ENCODE measurements at regions not wholly inside any gene's neighbourhood (a gene's known extent, or its start where the extent isn't known, plus 50 kb on each side); places are given as distances from the start of the nearest gene placed in this dataset.
"Not testable (repeated sequence)": the region's sequence is repeated elsewhere in the genome, so short reads cannot be mapped to it uniquely, and the experiment has no call there.

DNA sequence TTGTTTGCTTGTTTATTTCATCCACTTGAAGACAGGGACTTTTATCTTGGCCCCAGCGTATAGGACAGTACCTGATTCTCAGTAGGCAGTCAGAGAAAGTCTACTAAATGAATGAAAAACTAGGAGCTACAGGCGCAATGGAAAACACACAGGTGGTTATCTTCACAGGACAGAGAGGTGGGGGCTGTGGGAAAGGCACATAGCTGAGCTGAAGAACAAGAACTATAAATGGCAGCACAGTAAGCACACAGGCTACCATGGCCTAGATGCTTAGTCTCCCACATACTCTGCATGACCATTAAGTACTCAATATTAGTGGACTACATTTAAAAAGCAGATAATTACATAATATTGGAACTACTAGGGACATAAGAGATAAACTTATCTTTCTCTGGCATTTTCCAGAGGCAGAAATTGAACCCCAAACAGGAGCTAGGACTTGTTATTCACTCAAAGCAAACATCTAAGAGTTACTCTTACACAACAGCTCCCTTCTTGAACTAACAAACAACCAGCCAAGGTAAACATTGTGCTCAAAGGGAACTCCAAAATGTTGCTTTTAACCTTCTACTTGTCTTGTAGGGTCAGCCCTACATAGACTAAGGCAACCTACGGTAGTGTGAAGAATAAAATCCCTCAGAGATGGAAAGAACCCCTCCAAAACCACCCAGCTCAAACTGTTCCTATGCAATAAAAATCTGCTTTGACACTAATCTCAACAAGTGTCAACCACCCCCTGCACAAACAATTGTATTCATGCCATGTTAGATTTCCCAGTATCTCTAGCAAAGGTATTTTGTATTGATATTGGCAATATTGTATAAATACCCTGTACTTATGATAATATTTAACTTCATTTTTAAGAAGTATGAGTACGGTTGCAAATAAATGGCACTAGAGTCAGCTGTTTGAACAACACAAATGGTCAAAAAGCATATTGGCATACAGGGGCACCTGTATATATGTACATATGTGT is 593.6 kb downstream of the KLHL13 start:
- DNase-seq, result no peak
- intact Hi-C loops (cut with DNase I), result no loop called here
- no peak for ATAC-seq

DNA sequence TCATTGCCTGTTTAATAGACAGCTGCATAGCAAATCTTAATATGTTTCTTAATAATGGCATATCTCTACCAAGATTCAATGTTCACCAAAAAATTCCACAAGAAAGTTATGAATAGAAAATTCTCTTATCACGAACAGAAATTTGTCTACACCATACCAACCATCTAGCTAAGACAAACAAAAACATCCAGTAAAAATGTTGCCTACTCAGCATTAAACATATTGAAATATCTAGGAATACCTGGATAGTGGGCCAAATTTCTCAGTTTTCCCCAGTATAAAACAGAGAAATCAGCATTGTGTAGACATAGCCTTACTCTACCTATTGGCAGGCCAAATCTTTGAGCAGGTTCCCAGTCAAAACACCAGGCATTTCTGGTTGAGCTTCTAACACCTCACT is 598.6 kb downstream of the KLHL13 start:
- DNase-seq, result no peak
- intact Hi-C loops (cut with DNase I), result no loop called here
- no peak for ATAC-seq

DNA sequence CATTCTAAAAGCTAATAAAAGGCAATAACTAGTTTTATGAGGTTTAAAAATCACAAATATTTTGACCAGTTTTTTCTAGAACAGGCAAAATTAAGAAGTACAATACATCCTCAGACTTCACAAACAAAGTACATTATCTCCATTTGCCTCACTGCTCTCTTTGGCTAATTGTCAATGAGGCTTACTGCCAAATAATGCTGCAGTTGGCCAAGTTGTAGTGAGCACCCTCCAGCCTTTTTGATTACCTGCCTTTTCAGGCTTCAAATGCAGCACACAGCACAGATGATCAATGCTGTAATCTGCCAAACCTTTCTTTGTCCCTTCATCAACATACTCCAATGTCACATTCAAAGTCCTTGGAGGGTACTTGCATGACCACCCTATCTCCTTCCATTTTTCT is 605.2 kb downstream of the KLHL13 start:
- intact Hi-C loops (cut with DNase I), result no loop called here
- ATAC-seq (no peak), DNase-seq (no peak)

DNA sequence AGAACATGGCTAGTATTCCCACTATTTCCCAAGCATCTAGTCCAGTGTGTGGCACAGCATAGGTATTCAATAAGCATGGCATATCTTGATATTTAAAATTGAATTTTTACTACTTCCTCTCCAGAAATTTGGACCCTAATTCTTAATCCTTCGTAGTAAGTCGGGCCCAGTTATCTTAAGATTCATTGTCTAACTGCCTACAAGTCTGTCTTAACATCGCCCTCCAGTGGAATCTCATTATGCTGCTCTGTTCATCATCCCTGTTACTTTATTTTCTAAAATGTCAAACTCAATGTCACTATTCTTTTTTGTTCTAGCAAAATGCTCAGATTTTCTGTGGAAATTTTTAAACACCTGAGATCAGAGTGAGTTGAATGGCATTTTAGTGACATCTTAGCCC is 606.2 kb downstream of the KLHL13 start:
- intact Hi-C loops (cut with DNase I), result no loop called here
- ATAC-seq (no peak), DNase-seq (no peak)

DNA sequence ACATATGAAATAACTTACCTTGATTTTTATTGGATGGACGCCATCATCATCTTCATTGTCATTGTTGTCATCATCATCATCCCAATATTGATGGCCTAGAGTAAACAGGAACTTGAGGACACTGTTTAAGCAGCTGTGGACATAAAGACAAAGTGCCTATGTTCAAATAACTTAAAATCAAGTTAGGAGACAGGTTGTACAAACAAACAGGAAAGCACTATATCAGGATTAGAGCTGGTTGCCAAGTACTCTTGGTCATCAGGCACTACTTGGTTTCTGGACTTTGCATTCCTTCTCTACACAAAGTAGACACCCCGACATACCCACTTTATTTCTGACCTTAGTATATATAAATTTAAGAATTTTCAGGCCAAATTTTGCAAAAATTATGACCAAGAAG is 608.6 kb downstream of the KLHL13 start:
- intact Hi-C loops (cut with DNase I), result no loop called here
- no peak for ATAC-seq

DNA sequence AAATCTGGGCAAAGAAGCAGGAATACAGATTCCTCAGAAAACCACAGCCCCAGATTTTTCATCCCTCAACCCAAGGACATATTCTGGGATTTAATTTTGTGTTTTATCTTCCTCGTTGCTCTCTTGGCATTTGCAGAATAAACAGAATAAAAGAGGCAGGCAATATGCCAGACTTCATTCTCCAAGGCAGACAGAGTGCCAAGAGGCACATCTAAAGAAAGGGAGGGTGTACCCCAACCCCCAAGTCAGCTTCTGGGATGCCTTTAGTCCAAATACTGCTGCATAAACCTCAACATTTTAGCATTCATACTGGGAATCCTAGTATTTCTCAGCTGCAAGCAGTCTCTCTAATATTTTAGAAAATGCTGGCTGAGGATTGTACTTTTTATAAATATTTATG is 629.2 kb downstream of the KLHL13 start:
- ATAC-seq (no peak), DNase-seq (no peak)
- intact Hi-C loops (cut with DNase I), result no loop called here

More for the DNA sequence above, 608.6 kb downstream of the KLHL13 start:
- no peak for DNase-seq

DNA sequence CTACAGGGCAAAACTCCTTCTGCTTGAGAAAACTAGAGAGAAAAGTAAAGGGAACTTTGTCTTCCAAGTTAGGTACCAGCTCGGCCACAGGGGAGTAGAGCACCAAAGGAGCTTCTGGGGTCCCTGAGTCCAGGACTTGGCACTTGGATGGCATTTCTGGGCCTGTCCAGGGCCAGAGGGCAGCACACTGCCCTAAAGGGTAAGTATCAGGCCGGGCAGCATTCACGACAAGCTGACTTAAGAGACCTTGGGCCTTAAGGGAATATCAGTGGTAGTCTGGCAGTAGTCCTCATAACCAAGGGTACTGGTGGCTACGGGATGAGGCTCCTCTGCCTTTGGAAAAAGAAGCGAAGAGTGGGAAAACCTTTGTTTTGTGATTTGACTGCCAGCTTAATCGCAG is 632.7 kb downstream of the KLHL13 start:
- intact Hi-C loops (cut with DNase I), result no loop called here
- ATAC-seq (no peak), DNase-seq (no peak)

DNA sequence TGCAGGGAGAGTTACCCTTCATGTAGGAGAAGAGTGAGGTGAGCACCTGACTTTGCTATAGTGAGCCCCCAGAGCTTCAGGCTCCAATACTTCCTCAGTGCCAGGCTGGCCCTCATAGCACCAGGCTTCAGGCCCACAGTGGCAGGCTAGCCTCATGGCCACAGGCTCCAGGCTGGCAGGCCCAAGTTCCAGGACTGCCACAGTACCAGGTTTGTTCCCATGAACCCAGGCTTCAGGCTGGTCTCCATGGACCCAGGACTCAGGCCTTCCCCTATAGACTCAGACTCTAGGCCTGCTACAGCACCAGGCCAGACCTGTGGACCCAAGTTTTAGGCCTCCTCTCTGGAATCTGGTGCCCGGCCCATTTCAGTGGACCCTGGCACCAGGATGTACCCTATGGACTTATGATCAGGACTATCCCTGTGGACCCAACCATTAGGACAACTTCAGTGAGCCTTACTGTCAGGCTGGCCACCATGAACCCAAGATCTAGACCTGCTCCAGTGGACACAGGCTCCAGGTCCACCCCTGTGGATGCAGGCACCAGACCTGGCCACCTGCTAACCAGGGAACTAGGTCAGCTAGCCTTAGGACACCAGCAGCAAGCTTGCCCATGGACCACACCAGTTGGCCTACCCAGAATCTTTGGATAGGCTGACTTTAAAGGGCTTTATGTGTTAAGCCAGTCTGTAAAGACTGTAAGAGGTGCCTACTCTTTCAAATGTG is 658.2 kb downstream of the KLHL13 start:
- no peak for DNase-seq
- intact Hi-C loops (cut with DNase I), result no loop called here
- ATAC-seq, result no peak

DNA sequence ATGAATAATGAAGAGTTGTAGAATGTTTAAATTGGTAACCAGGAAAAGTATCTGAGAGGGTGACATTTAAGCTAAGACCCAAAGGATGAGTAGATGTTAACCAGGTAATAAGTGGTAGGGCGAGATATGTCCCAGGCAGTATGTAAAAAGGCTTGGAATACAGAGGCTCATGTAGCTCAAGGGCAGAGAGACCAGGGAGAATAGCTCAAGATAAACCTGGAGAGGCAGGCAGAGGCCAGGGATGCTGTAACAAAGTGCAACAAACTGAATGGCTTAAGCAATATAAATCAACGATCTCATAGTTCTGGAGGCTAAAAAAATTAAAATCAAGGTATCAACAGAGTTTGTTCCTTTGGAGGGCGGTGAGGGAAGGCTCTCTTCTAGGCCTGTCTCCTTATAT is 660.8 kb downstream of the KLHL13 start:
- DNase-seq (no peak), ATAC-seq (no peak)
- intact Hi-C loops (cut with DNase I), result no loop called here

DNA sequence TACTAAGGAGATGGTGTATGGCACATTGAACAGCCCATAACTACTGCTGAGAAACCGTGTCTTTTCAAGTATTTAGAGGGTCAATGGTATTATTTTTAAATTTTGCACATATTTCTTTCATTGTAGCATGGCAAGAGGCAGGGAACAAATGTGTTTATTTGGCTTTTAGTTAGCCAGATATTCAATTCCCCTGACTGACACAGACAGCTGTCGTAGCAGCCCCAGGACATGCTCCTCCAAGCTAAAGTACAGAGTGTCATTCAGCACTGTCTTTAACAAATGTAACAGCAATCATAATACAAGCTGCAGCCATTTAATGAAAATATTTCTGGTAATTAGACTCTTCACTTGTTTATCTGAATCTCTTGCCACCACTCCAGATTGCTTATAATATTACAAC is 687.1 kb downstream of the KLHL13 start:
- intact Hi-C loops (cut with DNase I), result no loop called here
- DNase-seq (no peak), ATAC-seq (no peak)

DNA sequence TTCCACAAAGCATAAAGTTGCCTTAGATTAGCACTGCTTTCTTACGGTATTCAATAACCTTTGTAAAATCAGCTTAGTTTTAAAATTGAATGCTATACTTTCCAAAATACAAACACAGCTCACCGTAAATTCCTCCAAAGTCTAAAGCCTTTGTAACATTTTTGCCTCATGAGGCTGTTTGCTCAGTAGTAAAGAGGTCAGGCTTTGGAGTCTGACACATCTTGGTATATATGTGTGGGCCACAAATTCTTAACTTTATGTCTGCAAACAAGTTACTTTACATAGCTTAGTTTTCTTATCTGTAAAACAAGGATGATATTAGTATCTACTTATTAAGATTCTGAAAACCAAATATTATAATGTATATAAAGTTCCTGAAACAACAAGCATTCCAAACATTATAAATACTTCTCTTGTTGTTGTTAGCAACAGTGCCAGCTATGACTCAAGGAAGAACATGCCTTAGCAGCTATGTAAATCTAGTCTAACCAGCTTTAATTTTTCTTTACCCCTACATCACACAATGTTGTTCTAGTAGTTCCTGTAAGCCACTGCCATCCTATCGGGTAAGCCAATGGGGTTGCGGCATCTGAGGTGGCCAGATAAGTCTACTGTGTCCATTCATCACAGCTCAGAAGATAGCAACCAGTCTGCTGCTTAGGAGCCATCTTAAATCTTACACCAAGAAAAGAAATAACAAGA is 709.0 kb downstream of the KLHL13 start:
- DNase-seq (no peak), ATAC-seq (no peak)
- intact Hi-C loops (cut with DNase I), result no loop called here

DNA sequence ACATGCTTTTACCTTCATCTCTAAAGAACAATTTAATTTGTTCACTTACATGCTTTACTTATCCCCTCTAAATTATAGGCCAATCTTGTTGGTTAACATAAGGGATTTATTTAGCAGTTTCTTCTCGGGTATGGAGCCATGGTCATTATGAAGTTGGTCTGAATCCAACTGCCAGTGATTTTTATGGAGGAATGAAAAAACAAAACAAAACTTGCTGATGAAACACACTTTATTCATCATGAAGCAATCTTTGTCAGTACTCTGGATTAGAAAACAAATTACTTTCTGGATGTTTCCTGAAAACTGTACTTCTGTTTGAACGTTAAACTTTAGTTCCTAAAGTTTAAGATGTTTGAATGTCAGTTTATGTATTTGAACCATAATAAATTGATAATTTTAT is 715.8 kb downstream of the KLHL13 start:
- DNase-seq (no peak), ATAC-seq (no peak)
- intact Hi-C loops (cut with DNase I), result no loop called here

DNA sequence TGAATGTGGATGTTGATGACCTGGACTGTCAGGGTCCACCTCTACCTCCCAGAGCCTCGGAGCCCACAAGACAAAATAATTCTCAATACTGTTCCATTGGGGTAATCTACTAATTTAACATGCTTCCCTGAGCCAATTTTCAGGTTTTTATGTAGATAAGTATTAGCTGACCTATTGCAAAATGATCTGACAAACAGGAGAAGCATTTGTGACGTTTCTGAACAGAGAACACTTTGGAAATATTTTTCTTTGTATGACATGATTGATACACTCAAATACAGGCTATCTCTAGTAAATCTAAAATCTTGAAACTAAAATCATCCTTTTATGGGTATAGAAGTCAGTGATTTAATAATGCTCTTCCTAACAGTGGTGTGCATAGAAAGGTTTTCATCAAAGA is 716.6 kb downstream of the KLHL13 start:
- ATAC-seq (no peak), DNase-seq (no peak)
- intact Hi-C loops (cut with DNase I), result no loop called here

DNA sequence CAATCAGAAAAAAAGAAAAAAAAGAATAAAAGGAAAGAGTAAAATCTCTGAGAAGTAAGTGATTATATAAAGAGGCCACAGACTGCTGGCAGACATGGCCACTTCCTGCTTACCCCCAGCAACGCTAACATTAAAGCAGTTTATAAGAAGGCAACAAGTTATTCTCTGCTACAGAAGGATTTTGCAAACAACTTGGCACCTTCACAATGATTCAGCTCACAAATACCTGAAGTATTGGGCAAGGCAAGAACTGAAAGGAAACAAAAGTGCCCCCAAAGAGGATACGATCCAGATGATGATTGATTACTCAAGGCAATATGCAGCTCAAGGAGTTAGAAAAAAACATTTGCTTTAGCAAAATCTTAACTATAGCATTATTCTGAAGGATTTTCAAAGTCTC is 718.8 kb downstream of the KLHL13 start:
- DNase-seq, result no peak
- ATAC-seq, result no peak
- intact Hi-C loops (cut with DNase I), result no loop called here

DNA sequence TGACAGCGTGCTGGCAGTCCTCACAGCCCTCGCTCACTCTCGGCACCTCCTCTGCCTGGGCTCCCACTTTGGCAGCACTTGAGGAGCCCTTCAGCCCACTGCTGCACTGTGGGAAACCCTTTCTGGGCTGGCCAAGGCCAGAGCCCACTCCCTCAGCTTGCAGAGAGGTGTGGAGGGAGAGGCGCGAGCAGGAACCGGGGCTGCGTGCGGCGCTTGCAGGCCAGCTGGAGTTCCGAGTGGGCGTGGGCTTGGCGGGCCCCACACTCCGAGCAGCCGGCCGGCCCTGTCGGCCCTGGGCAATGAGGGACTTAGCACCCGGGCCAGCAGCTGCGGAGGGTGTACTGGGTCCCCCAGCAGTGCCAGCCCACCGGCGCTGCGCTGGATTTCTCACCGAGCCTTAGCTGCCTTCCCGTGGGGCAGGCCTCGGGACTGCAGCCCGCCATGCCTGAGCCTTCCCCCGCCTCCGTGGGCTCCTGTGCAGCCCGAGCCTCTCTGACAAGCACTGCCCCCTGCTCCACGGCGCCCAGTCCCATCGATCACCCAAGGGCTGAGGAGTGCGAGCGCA is 722.0 kb downstream of the KLHL13 start:
- intact Hi-C loops (cut with DNase I); DNase-seq; ATAC-seq: not testable (repeated sequence)

DNA sequence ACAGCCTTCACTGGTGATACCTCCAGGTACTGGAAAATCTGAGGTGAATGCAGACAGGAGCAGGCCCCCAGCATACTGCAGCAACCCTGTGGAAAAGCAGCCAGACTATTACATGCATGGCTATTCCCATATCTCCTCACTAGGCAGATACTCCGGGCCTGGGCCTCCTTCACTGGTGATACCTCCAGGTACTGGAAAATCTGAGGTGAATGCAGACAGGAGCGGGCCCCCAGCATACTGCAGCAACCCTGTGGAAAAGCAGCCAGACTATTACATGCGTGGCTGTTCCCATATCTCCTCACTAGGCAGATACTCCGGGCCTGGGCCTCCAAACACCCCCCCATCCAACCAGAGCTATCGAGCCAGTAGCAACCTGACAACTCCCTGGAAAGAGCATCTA is 724.2 kb downstream of the KLHL13 start:
- ATAC-seq; intact Hi-C loops (cut with DNase I); DNase-seq: not testable (repeated sequence)

DNA sequence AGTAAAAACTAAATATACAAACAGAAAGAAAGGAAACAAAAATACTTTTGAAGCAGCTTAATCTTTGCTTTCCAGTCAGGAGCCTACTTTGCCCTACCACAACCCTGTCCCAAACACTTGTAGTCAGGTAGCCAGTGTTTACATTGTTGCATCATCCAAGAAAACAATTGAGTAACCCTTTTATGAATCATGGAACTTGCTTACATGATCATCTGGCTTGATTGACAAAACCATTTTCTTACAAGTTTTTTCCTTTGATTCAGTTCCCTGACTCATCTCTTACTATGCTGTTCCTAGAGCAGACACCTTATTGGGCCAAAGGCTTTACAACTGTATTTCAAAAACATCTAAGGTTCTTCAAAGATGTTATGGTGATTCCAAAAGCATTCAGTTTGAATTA is 740.1 kb downstream of the KLHL13 start:
- intact Hi-C loops (cut with DNase I), result no loop called here
- DNase-seq (no peak), ATAC-seq (no peak)

DNA sequence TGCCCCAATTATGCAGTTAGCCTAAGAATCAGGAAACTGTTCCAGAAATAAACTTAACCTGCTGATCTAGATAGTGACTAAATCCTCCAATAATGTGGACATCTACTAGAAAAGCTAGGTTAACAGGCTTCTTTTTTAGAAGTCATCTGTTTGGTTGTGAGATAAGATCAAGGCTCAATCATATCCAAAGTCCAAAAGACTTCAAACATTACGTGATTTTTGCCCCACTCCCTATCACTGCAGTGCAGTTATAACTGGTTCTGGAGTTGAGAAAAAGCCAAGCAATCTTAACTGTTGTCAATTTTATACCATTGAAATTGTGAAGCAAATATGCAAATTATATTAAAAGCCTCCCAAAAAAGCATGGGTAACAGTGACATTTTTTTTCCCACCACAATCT is 781.4 kb downstream of the KLHL13 start:
- DNase-seq (no peak), ATAC-seq (no peak)
- intact Hi-C loops (cut with DNase I), result no loop called here

DNA sequence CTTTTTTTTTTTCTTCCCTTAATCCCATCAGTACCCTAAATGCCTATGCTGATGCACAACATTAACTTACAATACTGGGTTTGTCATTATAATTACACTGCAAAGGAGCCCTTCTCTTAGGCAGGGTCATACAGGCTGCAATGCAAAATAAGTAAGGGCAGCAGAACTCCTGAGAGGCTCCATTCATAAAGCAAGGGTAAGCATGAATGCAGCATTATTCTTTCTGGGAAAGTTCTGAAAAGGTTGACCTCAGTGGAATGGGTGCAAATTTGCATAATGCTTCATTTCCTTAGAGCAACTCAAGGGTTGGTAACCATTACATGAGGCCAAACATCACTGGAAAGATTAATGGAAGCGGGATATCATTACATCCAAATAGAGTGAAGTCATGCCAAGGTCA is 789.2 kb downstream of the KLHL13 start:
- no peak for DNase-seq
- no peak for ATAC-seq
- intact Hi-C loops (cut with DNase I), result no loop called here

DNA sequence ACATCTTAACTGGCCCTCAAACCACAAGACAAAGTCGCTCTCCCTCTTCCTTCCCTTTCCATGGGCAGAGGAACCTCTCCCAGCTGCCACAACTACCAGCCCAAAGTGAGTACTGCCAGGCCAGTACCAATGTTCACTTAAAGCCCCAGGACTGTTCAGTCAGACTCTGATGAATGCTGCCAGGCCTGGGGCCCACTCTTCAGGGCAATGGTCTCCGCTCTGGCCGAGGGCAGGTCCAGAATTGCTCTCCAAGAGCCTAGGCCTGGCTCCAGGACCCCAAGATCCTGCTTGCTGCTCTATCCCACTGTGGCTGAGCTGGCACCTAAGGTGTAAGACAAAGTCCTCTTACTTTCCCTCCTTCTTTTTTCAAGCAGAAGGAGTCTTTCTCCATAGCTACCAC is 790.9 kb downstream of the KLHL13 start:
- no peak for DNase-seq
- ATAC-seq, result no peak
- intact Hi-C loops (cut with DNase I), result no loop called here

All from left cardiac atrium (tissue), 4 donors.